ENCODE measurements at regions not wholly inside any gene's neighbourhood (a gene's known extent, or its start where the extent isn't known, plus 50 kb on each side); places are given as distances from the start of the nearest gene placed in this dataset.

DNA sequence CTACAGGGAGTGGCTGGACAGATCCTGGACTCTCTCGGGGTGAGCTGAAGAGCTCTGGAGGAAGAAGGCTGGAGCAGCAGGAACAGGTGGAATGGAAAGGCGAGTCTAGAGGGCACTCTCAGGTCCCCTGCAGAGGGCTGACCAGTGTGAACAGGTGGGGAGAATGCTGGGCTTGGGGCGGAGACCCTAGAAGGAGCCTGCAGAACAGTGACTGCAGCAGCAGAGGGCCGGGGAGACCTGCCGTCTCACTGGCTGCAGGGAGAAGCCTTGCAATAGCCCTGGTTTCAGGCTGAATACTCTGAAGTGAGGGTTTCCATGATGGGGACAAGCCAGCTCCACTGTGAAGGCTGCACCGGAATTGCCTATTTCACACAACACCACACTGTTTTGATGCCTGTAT lies 626.7 kb upstream of the SALL3 start:
- no peak for DNase-seq (ENCODE audit: low read depth in 2 of 2)

DNA sequence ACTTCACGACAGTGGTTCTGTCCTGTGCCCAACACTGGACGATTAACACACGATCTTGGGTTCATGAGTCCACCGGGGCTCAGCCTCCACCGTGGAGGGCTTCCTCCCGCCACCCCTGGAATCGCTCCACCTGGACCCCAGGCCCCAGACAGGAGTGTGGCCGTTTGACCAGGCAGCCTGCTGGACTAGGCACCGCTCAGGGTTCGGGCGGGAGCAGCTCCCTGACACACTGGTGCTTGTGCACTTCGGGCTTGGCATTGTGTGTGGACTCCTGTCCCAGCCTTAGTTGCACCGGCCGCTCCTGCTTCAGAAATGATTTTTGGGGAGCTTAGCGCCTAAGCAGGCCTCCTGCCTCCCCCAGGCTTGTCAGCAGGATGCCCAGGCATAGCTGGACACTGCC lies 617.4 kb upstream of the SALL3 start:
- no peak for DNase-seq (ENCODE audit: low read depth in 2 of 2)

DNA sequence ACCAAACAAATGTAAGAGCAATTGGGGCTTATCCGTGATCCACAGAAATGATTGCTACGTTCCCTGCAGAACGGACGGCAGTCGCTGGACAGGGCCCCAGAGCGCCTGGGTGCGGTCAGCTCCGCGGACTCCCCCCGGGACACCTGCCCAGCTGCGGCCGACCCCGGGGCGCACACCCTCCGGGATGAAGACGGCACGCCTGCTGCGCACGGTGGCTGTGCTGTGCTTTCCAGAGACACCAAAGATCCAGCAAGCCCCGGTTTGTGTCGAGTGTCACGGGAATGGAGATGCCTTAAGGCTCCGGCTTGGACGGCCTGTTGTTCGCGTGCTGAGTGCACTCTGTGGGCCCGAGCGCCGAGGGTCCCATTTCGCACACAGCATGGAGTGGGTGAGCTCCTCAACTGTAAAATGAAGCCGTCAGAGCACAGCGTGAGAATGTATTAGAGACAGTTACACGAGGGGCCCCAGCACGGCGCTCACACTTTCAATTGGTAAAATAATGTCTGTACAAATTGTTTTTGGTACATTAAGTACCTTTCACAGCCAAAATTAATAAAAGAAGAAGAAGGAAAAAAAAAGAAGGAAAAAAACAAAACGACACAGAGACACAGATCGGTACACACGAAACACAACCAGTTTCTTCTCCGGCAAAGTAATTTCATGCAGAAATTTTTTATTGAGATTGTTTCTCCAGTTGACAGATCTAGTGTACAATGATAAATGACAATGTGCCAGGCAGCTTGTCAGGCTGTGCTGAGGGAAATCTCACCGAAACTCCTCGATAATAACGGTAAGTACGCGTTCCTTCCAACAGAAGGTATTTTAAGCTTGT lies 615.8 kb upstream of the SALL3 start:
- no peak for DNase-seq (ENCODE audit: low read depth in 2 of 2)

DNA sequence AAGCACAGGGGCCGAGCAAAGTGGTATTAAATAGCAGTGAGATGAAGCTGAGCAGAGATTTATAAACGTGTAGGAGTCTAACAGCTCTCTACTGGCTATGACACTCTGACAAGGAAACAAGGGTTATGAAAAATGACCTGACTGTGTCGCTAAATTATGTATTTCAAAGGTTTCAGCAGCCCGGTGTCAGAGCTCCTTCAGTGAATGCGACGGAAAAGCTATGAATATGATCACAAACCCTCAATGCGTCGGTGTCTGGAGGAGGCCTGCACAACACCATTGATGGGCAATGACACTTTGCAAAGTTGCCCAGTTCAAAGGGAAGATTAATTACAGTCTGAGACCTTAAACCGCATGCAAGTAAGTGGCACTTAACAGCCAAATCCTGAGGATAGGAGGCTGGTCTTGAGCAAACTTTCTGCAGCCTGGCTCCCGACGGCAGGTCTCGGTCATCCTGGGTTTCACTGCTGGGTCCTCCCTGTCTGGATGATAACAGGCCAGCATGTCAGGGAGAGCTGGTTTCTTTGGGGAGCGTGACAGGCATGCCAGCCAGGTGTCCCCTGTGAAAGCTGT lies 615.1 kb upstream of the SALL3 start:
- DNase-seq (ENCODE audit: low read depth in 2 of 2): no peak

DNA sequence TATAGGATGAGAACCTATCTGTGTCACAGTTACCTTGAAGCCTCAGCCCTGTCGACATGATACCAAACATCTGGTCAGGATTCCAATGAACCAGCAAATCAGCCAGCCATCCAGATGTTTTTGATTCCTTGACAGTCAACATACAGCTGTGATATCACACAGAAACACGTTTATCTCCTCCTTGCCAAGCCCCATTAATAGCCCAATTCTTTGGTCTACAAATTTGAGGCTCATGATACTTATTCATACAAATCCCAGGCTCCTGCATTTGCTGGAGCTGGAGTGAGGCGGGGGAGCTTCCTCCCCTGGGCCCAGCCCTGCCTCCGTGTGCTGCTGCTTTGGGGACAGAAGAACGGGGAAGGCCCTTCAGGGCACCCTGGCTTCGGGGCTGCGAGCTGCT lies 611.6 kb upstream of the SALL3 start:
- DNase-seq (ENCODE audit: low read depth in 2 of 2): no peak

DNA sequence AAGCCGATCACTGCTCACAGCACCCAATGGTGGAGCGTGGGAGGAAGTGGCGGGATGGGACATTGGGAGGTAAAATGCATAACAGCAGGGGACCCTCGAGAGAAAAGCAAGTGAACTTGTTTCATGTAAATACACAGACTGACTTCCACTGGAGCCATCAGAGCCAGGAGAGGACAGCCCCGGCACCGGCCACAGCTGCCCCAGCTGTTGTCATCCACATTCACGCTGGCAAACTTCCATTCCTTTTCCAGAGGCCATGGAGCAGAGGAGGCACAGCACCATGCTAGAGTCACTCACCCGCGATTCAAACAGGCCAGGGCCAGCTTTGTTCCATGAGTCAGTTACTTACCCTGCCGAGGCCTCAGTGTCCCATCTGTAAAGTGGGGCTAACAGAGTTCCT lies 610.9 kb upstream of the SALL3 start:
- no peak for DNase-seq (ENCODE audit: low read depth in 2 of 2)

DNA sequence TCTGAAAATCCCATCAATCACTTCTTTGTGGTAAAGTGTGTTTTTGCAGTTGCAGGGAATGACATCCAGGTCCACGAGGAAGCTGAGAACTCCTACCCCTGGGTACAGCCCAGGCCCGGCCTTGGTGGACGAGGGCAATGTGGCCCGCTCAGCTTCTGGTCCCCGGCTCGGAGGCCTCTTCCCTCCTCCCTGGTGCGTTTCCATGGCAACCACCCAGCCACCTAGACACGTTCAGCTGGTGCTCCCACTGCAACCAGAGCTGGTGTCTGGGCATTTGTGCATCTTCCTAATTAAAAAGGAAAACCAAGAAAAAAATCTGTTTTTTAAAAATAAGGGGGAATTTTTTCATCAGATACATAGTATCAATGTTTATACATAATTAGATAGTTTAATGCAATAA lies 603.6 kb upstream of the SALL3 start:
- no peak for DNase-seq (ENCODE audit: low read depth in 2 of 2)

DNA sequence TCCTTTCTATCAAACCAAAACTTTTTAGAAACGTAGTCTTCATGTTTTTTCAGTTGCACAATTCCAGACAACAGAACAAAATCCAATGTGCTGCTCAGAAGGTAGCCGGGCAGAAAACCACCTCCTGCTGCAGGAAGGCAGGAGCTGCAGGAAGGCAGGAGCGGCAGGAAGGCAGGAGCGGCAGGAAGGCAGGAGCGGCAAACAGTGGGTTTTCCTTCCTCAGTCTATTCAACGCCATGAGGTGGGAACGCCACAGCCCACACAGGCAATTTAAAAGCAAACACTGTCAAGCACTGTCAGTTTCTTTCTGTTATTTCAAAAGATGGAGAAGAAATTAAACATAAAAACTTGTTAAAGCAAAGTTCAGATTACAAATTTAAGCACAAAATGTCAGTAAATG lies 601.2 kb upstream of the SALL3 start:
- no peak for DNase-seq (ENCODE audit: low read depth in 2 of 2)

DNA sequence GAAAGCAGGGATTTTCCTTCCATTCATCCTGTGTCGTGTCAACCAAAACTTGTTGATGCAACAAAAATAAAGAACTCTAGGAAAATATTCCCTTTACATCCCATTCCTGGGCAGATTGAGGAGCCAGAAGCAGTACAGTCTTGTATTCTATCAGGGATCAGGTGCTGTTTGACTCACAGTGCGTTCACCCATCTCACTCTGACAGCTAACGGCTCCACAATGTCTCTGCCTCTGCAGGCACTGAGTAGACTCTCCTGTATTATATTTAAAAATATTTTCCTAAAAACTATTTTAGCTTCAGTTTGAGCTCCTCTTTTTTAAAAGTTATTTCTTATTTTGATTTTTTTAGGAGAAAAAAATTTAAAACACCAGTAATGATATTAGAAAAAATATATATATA lies 600.6 kb upstream of the SALL3 start:
- no peak for DNase-seq (ENCODE audit: low read depth in 2 of 2)

DNA sequence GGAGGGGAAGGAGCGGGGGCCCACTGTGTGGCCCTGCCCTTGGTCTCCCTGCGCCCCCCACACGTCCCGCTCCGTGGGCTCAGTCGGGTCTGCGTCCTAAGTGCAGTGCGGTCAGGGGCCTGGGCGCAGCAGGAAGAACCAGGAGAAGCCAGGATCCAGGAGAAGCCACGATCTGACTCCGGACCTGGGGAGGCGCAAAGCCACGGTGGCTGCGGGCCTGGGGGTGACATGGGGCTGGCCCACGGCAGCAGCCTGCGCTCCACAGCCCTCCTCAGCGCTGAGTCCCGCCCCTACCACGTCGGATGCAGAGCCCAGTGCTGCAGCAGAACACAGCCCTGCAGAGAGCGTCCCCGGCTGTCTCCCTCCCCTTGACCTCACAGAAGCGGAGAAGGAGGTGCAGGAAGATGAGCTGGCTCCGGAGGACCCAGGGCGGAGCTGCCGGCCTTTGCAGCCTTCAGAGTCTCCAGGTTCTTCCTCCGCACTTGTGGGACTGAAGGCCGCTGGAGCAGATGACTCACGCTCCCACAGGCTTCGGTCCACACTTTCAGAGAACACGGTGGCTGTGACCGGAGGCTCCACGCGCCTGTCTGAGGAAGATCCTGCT lies 589.2 kb upstream of the SALL3 start:
- no peak for DNase-seq (ENCODE audit: low read depth in 2 of 2)

DNA sequence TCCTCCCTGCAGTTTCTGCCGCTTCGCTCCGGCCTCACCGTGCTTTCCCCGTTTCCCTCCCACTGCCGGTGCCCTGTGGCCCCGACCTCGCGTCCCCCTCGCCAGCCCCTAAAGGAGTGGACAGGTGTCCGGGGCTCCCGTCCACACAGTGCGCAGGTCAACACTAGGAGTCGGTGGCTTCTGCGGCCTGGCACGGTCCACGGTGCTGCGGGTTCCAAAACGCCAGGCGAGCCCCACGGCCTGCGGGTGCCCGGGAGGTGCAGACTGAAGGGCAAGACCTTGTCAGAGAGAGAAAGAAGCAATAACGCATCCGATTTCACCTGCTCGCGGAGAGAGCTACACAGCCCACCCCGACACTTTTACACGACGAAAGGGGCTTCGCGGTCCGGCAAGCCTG lies 588.7 kb upstream of the SALL3 start:
- no peak for DNase-seq (ENCODE audit: low read depth in 2 of 2)

DNA sequence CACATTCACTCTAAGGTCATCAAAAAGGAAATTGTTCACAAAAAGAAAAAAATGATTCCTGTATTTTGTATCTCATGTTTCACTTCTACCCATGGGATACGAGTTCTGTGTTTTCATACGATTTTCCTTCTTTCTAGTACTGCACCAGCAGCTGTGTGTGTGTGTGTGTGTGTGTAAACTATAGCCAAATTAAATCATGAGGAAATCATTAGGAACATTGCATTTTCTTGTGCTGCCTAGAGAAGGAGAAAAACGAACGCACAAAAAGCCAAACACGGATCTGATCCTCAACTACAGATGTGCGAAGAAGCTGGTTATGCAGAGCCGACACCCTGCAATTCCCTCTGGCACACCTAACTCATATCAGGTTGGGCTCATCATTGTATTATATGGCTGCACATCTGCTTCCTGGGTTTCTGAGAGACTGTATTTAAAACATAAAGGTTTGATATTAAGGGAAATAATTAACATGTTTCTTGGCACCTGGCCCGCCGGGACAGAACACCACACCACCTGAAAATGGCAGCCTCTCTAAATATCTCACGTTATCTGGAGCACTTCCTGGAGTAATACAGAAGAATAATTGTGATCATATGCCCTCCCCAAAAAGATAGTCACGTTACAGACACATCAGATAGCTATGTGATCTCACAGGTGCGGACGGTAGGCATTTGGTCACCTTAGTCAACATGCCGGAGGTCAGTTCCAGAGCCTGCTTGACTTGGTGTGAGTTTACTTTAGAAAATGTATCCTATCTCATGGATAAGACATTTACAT lies 586.3 kb upstream of the SALL3 start:
- DNase-seq (ENCODE audit: low read depth in 2 of 2): no peak

DNA sequence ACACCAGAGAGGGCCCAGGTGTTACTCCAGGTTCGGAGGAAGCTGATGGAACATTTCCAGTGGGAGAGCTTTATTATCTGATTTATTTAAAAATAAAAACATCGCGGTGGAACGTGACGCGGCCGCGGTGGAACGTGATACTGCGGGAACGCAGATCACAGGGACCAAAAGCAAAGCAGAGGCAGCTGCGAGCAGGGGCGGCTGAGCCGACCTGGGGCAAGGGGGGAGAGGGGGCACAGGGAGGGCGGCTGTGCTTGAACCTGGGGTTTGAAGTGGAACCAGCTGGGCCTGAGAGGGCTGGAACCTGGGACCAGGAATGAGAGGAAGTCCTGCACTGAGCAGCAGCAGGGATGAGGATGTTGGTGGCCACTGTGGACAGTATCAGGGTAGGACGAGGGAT lies 583.5 kb upstream of the SALL3 start:
- no peak for DNase-seq (ENCODE audit: low read depth in 2 of 2)

DNA sequence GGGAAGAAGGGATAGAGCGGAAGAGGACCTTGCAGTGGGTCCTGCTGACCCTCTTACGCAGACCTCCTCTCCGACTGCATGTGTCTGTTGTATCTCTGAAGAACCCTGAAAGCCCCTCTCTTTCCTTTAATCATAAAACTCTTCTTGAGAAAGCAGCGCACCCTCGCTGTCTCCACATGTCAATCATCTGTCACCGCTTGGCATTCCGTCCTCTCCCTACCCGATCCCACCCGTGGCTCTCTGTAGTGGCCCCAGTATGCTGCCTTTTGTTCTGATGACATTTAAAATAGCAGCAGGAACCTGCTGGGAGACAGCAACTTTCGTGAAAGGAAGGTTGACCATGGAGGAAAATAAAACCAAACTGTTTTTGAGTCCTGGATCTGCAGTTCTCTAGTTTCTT lies 582.9 kb upstream of the SALL3 start:
- DNase-seq (ENCODE audit: low read depth in 2 of 2): no peak

DNA sequence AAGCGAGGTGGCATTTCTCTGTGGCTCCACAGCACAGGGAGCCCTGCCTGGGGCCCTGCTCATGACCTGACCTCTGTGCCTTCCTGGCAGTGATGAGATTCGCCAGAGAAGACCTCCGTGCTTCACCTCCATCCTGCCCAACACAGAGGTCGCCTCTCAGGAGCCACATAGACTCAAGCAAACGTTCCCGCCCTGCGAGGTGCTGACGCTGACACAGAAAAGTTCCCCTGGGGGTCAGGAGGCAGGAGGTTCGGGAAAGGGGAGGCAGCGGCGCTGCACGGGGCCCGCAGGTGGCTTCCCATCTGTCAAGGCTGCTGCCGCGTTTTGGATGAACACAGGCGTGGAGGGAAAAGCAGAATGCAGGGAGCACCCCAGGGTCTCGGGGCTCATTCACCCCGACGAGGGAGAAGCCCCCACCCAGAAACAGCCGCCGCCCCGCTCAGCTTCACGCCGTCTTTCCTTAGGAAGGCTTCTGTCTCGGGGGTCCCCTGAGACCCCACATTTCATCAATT lies 579.6 kb upstream of the SALL3 start:
- no peak for DNase-seq (ENCODE audit: low read depth in 2 of 2)

DNA sequence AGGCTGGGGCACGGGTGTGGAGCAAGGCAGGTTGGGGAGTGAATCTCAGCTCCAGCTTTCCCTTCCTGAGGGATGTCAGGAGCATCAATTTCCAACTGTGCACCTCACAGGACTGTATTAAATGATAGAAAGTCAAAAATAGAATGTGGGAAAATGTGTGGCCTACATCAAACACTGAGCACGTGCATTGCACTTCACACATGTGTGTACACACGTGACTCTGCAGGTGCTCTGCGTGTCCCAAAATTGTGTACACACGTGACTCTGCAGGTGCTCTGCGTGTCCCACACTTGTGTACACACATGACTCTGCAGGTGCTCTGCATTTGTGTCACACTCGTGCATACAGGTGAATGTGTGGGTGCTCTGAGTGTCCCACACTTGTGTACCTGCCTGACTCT lies 577.2 kb upstream of the SALL3 start:
- no peak for DNase-seq (ENCODE audit: low read depth in 2 of 2)

DNA sequence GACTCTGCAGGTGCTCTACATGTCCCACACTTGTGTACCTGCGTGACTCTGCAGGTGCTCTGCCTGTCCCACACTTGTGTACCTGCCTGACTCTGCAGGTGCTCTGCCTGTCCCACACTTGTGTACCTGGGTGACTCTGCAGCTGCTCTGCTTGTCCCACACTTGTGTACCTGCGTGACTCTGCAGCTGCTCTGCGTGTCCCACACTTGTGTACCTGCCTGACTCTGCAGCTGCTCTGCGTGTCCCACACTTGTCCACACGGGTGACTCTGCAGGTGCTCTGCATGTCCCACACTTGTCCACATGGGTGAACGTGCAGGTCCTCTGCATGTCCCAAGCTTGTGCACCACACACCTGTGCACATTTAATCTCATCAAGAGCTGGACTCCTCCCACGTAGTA lies 576.7 kb upstream of the SALL3 start:
- no peak for DNase-seq (ENCODE audit: low read depth in 2 of 2)

DNA sequence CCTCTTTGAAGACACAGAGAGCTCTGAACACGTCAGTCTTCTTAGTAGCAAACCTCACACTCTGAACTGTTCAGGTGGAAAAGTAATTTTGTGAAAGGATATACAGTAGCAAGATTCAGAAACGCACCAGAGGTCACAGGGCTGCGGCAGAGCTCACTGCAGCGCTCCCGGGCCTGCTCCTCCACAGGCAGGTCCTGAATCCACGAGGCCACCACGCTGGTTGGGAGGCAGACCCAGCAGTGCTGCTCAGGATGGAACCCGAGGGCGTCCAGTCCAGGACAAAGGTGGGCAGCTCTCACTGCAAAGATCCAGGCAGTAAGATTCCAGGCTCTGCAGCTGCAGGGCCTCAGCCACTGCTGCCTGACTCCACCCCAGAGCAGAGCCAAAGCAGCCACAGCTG lies 576.2 kb upstream of the SALL3 start:
- no peak for DNase-seq (ENCODE audit: low read depth in 2 of 2)

DNA sequence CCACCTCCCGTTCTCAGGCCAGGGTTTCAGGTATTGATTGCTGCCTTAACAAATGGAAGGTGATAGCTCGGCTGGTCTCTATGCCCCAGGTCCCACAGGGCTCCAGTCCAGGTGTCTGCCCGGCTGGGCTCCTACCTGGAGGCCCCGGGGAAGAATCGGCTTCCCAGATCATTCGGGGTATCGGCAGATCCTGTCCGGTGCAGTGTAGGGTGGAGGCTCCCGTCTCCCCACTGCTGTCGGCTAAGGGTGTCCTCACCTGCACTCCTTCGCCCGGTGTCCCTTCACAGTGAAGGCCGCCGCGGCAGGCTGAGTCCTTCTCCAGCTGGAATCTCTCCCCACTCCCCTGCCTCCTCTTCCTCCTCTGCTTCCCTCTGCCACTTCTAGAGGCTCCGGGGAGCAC lies 573.9 kb upstream of the SALL3 start:
- no peak for DNase-seq (ENCODE audit: low read depth in 2 of 2)

DNA sequence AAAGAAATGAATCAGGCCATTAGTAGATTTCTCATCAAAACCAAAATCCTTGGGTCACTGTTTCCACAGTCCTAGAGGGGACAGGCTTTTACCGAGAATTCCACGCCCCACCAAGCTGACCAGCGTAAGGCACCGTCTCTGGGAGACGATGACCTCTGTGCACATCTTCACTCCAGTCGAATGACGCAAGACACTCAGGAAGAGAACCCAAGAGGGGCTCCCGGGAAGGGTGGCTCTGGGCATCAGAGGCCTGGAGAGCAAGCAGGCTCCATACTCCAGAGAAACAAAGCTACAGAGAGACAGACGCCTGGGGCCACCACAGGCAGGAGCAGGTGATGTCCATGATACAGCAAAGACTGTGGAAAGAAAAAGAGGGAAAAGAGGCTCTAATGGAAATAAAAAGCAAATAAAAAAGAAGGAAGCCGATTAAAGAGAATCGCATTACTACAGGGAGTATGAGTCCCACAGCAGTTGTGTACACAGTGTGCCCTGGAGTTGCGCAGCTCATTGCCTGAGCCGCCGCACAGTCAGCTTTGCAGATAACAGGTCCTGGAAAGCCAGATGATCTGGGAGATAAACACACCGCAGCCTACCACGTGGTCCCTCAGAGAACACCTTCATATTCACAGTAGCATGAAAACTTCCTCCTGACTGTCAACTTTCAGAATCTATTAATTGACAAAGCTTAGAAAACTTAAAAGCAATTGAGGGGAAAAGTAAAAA lies 572.7 kb upstream of the SALL3 start:
- no peak for DNase-seq (ENCODE audit: low read depth in 2 of 2)

DNA sequence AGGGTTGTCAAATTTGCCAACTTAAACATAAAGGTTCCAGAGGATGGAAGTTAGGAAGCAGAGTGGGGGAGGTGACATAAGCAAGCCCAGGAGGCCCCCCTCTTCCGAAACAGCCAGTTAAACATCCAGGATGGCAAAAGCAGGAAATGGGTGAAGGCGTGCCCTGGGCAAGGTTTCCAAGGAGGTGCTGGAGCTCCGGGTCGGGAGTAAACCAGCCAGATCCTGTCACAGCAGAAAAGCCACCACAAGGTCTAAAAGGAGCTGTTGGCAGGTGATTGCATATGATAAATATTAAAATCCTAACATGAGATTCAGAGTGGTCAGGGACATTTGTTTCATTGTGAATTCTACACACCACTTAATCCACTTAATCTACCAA lies 572.2 kb upstream of the SALL3 start:
- no peak for DNase-seq (ENCODE audit: low read depth in 2 of 2)

DNA sequence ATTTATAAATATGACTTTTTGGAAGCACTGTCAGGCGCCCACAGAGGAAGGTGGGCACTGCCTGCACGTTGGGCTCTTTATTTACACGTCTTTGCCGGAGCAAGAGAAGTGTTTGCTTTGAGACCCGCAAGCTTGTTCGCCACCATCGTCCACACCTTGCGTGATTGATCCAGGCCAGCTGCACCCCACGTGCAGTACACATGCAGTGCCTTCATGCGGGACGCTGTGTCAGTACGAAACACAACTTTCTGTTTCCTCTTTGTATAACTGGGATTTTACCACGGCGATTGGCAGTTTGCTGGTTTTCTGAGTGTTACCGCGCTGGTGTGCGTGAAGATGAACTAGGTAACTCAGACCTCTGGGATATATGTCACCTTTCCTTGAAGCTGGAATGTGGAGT lies 571.0 kb upstream of the SALL3 start:
- no peak for DNase-seq (ENCODE audit: low read depth in 2 of 2)

All from stimulated activated CD4-positive, alpha-beta T cell treated with anti-CD3 and anti-CD28 coated beads, Interleukin-12 subunit alpha, Interleukin-12 subunit beta, amount 100 ng/mL, for 24 hours (primary cell).